ENCODE measurements at regions not wholly inside any gene's neighbourhood (a gene's known extent, or its start where the extent isn't known, plus 50 kb on each side); places are given as distances from the start of the nearest gene placed in this dataset.
A peak's percentile ranks its signal among the peaks of the same experiment; 100 is the strongest.

DNA sequence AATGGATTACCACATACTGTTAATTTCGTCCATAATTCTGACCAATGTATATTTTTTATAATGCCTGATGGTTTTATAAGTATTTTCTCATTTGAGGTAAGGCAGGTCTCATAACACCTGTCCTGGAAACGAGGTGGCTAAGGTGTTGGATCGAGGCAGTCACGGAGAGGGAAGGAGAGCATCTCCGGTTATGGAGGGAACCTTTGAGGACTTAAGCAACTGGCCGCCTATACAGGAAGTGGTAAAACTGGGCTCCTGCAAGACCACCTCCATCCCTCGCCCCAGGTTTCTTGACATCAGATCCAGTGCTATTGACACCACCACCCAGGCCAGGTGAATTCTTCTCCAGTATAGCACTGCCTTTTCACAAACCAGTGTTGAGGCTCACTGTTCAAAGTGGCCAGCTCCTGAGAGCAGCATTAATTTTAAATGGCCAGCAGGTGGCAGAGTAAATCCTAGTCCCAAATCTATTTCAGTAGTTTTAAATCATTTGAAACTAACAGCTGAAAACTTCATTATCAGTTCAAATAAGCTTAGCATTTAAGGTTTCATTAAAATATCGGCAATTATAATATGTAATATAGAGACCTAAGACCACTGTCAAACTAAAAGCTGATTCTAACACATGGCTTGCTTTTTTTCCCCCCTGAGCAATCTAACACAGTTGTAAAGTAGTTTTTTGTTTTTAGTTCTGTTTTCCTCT lies 100.8 kb downstream of the PPM1A start:
- H3K27me3 Mint-ChIP-seq (ENCODE audit: unreplicated experiment): no peaks in the 10 kb centered on the region
- peaks cover 6% of the 10 kb centered on the region for H3K4me1 Mint-ChIP-seq (ENCODE audit: low read depth, unreplicated experiment)
- no peaks in the 10 kb centered on the region for H3K9me3 Mint-ChIP-seq (ENCODE audit: unreplicated experiment)
- TF ChIP-seq, protein P1, sequence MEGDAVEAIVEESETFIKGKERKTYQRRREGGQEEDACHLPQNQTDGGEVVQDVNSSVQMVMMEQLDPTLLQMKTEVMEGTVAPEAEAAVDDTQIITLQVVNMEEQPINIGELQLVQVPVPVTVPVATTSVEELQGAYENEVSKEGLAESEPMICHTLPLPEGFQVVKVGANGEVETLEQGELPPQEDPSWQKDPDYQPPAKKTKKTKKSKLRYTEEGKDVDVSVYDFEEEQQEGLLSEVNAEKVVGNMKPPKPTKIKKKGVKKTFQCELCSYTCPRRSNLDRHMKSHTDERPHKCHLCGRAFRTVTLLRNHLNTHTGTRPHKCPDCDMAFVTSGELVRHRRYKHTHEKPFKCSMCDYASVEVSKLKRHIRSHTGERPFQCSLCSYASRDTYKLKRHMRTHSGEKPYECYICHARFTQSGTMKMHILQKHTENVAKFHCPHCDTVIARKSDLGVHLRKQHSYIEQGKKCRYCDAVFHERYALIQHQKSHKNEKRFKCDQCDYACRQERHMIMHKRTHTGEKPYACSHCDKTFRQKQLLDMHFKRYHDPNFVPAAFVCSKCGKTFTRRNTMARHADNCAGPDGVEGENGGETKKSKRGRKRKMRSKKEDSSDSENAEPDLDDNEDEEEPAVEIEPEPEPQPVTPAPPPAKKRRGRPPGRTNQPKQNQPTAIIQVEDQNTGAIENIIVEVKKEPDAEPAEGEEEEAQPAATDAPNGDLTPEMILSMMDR (IDR thresholded peaks at IDR 0.05; ENCODE audit: partially characterized antibody, unreplicated experiment): peak; percentile 86
- H3K27ac Mint-ChIP-seq (ENCODE audit: unreplicated experiment): no peak overlapping the region
- DNase-seq: peak; percentile 24
- H3K4me3 Mint-ChIP-seq (ENCODE audit: unreplicated experiment): no peak overlapping the region
- no peaks in the 10 kb centered on the region for H3K36me3 Mint-ChIP-seq (ENCODE audit: unreplicated experiment)

- H3K4me3 Mint-ChIP-seq (ENCODE audit: unreplicated experiment): no peak overlapping the region
- no peaks in the 10 kb centered on the region for H3K9me3 Mint-ChIP-seq (ENCODE audit: unreplicated experiment)
- no peaks in the 10 kb centered on the region for H3K36me3 Mint-ChIP-seq (ENCODE audit: unreplicated experiment)
- H3K27me3 Mint-ChIP-seq (ENCODE audit: unreplicated experiment): peaks cover under 1% of the 10 kb centered on the region
- H3K4me1 Mint-ChIP-seq (ENCODE audit: low read depth, unreplicated experiment): peaks cover 6% of the 10 kb centered on the region
- H3K27ac Mint-ChIP-seq (ENCODE audit: unreplicated experiment): no peak overlapping the region
- no peak for DNase-seq
- TF ChIP-seq, protein P1 (IDR thresholded peaks at IDR 0.05; ENCODE audit: partially characterized antibody, unreplicated experiment): no peak
Observed at GRCh38 chr14:60350366-60350720, 101.3 kb downstream of the PPM1A start.

DNA sequence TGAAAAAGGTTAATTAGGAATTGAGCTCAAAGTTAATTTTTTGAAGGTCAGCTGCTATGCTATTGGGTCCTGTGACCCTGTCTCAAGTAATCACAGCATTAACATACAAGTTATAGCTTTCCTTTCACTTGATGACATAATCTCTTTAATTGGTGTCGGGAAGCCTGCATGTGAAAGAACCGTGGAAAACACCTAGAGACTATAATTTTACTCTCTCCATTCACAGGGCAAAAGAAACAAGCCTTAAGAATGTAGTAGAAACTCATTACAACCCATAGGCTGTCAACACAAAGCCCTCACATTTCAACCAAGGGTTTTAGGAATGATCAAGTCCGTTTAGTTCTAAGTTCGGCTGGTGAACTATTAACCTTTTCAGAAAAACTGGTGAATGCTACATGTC lies 104.4 kb downstream of the PPM1A start:
- Mint-ChIP-seq H3K36me3 (ENCODE audit: unreplicated experiment) (no peaks in the 10 kb centered on the region), H3K27me3 (ENCODE audit: unreplicated experiment) (peaks cover 3% of the 10 kb centered on the region), H3K4me1 (ENCODE audit: low read depth, unreplicated experiment) (peaks cover 7% of the 10 kb centered on the region), H3K27ac (ENCODE audit: unreplicated experiment) (no peak overlapping the region), H3K4me3 (ENCODE audit: unreplicated experiment) (no peak overlapping the region), H3K9me3 (ENCODE audit: unreplicated experiment) (no peaks in the 10 kb centered on the region)
- TF ChIP-seq, protein P1 (IDR thresholded peaks at IDR 0.05; ENCODE audit: partially characterized antibody, unreplicated experiment): no peak
- no peak for DNase-seq

DNA sequence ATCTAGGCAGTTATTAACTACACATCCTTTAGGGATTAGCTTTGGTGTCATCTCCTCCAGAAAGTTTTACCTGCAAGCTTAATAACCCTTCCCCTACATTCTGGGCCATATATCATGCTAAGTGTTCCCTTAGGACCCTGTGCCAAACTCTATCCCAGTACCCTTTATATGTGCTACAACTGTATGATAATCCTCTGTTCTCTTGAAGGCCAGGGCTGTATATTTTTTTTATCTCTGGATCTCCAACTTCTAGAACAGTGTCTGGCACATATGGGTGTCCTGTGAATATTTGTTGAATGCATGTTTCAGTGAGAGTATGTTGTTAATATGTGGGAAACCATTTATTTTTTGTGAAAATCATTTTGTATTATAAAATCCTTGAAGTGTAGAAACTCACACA lies 106.7 kb downstream of the PPM1A start:
- H3K36me3 Mint-ChIP-seq (ENCODE audit: unreplicated experiment): no peaks in the 10 kb centered on the region
- TF ChIP-seq, protein P1 (IDR thresholded peaks at IDR 0.05; ENCODE audit: partially characterized antibody, unreplicated experiment): no peak
- no peaks in the 10 kb centered on the region for H3K9me3 Mint-ChIP-seq (ENCODE audit: unreplicated experiment)
- peaks cover 1% of the 10 kb centered on the region for H3K4me1 Mint-ChIP-seq (ENCODE audit: low read depth, unreplicated experiment)
- peaks cover 3% of the 10 kb centered on the region for H3K27me3 Mint-ChIP-seq (ENCODE audit: unreplicated experiment)
- no peak overlapping the region for H3K4me3 Mint-ChIP-seq (ENCODE audit: unreplicated experiment)
- DNase-seq: no peak
- H3K27ac Mint-ChIP-seq (ENCODE audit: unreplicated experiment): no peak overlapping the region

DNA sequence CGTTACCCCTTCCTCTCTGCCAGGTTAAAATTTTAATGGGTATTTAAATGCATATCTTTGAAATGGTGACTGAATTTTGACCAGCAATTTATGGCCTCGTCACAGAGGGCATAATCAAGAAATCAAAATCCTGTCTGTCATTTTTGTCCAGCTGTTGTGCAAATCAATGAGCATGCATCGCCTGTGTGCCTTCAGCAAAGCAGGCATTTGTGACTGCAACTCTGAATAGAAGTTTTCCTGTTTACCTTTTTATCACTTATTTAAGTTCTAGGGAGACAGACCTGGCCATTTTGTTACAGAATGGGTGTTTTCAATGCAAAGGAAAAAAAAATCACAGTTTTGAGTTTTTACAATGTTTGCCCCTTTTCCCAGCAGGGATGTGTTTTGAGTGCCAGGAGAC lies 107.4 kb downstream of the PPM1A start:
- Mint-ChIP-seq H3K27me3 (ENCODE audit: unreplicated experiment) (peaks cover 3% of the 10 kb centered on the region), H3K4me3 (ENCODE audit: unreplicated experiment) (no peak overlapping the region), H3K36me3 (ENCODE audit: unreplicated experiment) (no peaks in the 10 kb centered on the region), H3K9me3 (ENCODE audit: unreplicated experiment) (no peaks in the 10 kb centered on the region), H3K4me1 (ENCODE audit: low read depth, unreplicated experiment) (peaks cover 1% of the 10 kb centered on the region), H3K27ac (ENCODE audit: unreplicated experiment) (no peak overlapping the region)
- TF ChIP-seq, protein P1 (IDR thresholded peaks at IDR 0.05; ENCODE audit: partially characterized antibody, unreplicated experiment): no peak
- no peak for DNase-seq

All from glutamatergic neuron (in vitro differentiated cells).